ENCODE measurements at regions not wholly inside any gene's neighbourhood (a gene's known extent, or its start where the extent isn't known, plus 50 kb on each side); places are given as distances from the start of the nearest gene placed in this dataset.
"Not testable (repeated sequence)": the region's sequence is repeated elsewhere in the genome, so short reads cannot be mapped to it uniquely, and the experiment has no call there.

DNA sequence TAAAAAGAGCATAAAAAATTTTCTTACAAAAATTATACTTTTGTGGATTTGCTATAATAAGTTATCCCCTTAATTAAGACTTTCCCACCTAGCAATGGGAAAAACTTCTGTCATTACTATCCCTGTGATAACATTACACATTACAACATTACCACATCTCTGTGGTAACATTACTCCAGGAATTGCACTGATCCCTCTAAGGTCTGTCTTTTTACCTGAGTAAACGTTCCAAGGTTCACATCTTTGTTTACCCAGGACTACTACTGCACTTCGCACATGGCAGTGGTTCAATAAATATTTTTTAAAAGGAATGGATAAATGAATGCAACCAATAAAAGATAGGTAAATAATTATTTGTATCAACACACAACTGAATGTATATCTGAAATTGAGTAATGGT is 92.4 kb upstream of the NOX4 start:
- no peak overlapping the region for H3K4me3 ChIP-seq
- no peak for DNase-seq (ENCODE audit: extremely low spot score)
- WGBS = 77% methylated on average over 2 of the region's 2 CpGs
- no peaks in the 10 kb centered on the region for H3K27me3 ChIP-seq
- H3K4me1 ChIP-seq = no peaks in the 10 kb centered on the region
- TF ChIP-seq, protein P1, sequence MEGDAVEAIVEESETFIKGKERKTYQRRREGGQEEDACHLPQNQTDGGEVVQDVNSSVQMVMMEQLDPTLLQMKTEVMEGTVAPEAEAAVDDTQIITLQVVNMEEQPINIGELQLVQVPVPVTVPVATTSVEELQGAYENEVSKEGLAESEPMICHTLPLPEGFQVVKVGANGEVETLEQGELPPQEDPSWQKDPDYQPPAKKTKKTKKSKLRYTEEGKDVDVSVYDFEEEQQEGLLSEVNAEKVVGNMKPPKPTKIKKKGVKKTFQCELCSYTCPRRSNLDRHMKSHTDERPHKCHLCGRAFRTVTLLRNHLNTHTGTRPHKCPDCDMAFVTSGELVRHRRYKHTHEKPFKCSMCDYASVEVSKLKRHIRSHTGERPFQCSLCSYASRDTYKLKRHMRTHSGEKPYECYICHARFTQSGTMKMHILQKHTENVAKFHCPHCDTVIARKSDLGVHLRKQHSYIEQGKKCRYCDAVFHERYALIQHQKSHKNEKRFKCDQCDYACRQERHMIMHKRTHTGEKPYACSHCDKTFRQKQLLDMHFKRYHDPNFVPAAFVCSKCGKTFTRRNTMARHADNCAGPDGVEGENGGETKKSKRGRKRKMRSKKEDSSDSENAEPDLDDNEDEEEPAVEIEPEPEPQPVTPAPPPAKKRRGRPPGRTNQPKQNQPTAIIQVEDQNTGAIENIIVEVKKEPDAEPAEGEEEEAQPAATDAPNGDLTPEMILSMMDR (IDR thresholded peaks at IDR 0.05) = no peak
- no peak for TF ChIP-seq POLR2A (IDR thresholded peaks at IDR 0.05; ENCODE audit: low read depth)
- TF ChIP-seq POLR2AphosphoS5 (IDR thresholded peaks at IDR 0.05) = no peak
- no peak for TF ChIP-seq EP300 (IDR thresholded peaks at IDR 0.05)
- H3K9me3 ChIP-seq = no peaks in the 10 kb centered on the region
- no peaks in the 10 kb centered on the region for H3K36me3 ChIP-seq
- intact Hi-C loops (cut with DNase I) = no loop called here
- no peak overlapping the region for H3K27ac ChIP-seq (replicated peaks in 1 of 4)

DNA sequence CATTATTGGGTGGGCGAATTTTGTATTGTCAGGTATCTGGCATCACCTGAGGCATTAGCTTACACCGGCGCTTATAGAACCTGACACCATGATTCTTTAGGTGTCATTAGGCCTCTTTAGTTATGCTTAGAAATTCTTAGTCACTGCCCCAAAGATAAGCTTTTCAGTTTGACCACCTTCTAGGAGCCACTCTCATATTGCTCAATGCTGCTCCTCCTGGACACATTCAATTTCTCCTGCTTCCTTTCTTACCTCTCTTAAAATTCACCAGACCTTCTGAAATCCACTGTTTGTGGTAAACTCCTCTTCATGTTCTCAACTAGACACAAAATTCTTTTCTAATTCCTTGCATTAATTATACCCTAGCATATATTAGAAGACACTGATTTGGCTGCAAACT is 93.9 kb upstream of the NOX4 start:
- DNase-seq (ENCODE audit: extremely low spot score); H3K27ac ChIP-seq (replicated peaks in 1 of 4); H3K4me3 ChIP-seq; H3K9me3 ChIP-seq; H3K27me3 ChIP-seq; intact Hi-C loops (cut with DNase I); H3K36me3 ChIP-seq; H3K4me1 ChIP-seq: not testable (repeated sequence)
- 95% methylated on average over 3 of the region's 3 CpGs for WGBS

DNA sequence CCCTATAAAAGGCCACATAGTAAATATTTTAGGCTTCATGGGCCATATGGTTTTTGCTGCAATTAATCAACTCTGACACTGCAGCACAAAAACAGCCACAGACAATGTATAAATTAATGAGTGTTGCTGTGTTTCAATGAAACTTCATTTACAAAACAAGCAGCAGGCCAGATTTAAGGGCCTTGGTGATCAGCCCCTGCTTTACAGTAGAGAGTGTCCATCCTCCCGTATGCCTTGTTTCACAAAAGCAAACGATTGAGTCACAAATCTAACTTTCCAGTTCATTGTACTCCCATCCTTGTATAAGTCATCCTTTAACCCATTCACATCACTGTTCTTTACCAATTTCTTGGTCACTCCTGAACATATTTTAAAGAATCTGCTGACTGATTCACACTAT is 94.3 kb upstream of the NOX4 start:
- H3K36me3 ChIP-seq; H3K4me1 ChIP-seq; intact Hi-C loops (cut with DNase I); H3K27me3 ChIP-seq; H3K9me3 ChIP-seq; H3K4me3 ChIP-seq; DNase-seq (ENCODE audit: extremely low spot score); H3K27ac ChIP-seq (replicated peaks in 1 of 4): not testable (repeated sequence)
- 55% methylated on average over 2 of the region's 2 CpGs for WGBS

DNA sequence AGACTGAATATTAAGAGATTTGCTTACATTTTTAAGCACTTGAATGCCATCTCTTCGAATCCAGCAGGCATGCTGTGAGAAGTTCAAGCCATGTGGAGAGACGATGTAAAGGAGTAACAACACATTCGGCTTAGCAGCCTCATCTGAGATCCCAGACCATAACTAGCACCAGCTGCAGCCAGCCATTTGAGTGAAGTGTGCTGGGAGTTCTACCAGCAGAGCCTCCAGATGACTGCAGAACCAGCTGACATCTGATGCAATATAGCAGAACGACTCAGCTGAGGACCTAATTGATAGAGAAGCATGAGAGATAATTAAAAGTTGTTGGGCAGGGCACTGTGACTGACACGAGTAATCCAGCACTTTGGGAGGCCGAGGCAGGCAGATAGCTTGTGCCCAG is 98.2 kb upstream of the NOX4 start:
- intact Hi-C loops (cut with DNase I); H3K4me3 ChIP-seq; H3K27me3 ChIP-seq; H3K9me3 ChIP-seq; H3K27ac ChIP-seq (replicated peaks in 1 of 4); DNase-seq (ENCODE audit: extremely low spot score); H3K4me1 ChIP-seq; H3K36me3 ChIP-seq: not testable (repeated sequence)
- 94% methylated on average over 4 of the region's 6 CpGs for WGBS

DNA sequence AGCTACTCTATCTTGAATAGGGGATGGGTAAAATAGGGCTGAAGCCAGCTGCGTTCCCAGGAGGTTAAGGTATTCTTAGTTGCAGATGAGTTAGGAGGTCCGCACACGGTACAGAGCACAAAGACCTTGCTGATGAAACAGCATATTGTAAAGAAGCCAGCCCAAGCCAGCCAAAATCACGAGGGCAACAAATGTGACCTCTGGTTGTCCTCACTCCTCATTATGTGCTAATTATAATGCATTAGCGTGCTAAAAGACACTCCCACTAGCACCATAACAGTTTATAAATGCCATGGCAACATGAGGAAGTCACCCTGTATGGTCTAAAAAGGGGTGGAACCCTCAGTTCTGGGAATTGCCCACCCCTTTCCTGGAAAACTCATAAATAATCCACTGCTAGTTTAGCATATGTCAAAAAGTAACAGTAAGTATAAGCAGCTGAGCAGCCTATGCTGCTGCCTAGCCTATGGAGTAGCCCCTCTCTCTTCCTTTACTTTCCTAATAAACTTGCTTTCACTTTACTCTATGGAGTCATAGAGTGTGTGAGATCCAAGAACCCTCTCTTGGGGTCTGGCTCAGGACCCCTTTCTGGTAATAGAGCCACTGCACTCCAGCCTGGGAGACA is 98.9 kb upstream of the NOX4 start:
- intact Hi-C loops (cut with DNase I); H3K27me3 ChIP-seq; H3K27ac ChIP-seq (replicated peaks in 1 of 4); H3K4me3 ChIP-seq; H3K36me3 ChIP-seq; H3K4me1 ChIP-seq; DNase-seq (ENCODE audit: extremely low spot score); H3K9me3 ChIP-seq: not testable (repeated sequence)
- 68% methylated on average over 5 of the region's 5 CpGs for WGBS

DNA sequence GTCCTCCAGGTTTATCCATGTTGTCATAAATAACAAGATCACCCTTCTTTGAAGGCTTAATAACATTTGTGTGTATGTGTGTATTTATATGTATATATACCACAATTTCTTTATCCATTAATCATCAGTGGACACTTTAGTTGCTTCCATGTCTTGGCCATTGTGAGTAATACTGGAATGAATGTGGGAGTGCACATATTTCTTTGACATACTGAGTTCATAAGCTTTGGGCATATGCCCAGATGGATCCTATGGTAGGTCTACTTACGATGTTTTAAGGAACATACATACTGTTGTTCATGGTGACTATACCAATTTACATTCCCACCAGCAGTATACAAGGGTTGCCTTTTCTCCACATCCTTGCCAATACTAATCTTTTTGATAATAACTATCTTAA is 108.8 kb upstream of the TRIM77 start:
- intact Hi-C loops (cut with DNase I); H3K27me3 ChIP-seq; H3K4me1 ChIP-seq; H3K27ac ChIP-seq (replicated peaks in 1 of 4); H3K36me3 ChIP-seq; DNase-seq (ENCODE audit: extremely low spot score); H3K4me3 ChIP-seq: not testable (repeated sequence)
- WGBS = 64% methylated on average over 1 of the region's 1 CpG
- H3K9me3 ChIP-seq = peaks cover 0 to 10% (median 5%) of the 10 kb centered on the region in 4 donors

DNA sequence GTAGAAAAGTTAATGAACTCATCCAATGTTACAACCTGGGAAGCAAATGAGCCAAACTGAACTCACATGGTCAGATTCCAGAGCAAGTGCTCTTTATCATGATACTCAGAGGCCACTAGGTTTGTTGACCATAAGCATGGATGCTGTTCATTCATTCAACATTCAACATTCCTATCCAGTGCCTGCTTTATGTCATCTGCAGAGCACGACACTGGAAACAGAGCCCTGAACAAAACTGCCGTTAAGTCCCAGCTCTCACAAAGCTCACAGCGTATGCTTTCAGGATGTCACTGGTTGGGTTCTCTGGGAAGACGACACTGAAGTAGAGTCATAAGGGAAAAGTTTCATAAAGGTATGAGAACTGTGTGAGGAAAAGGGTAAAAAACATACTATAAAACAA is 105.8 kb upstream of the TRIM77 start:
- DNase-seq (ENCODE audit: extremely low spot score) = no peak
- 64% methylated on average over 4 of the region's 4 CpGs for WGBS
- no peaks in the 10 kb centered on the region for H3K36me3 ChIP-seq
- TF ChIP-seq, protein P1 (IDR thresholded peaks at IDR 0.05) = no peak
- no peak for TF ChIP-seq POLR2A (IDR thresholded peaks at IDR 0.05; ENCODE audit: low read depth)
- no peak for TF ChIP-seq POLR2AphosphoS5 (IDR thresholded peaks at IDR 0.05)
- no peak for TF ChIP-seq EP300 (IDR thresholded peaks at IDR 0.05)
- H3K27me3 ChIP-seq = no peaks in the 10 kb centered on the region
- no peak overlapping the region for H3K4me3 ChIP-seq
- no peaks in the 10 kb centered on the region for H3K4me1 ChIP-seq
- intact Hi-C loops (cut with DNase I) = no loop called here
- H3K27ac ChIP-seq (replicated peaks in 1 of 4) = no peak overlapping the region
- peaks cover 0 to 10% (median 5%) of the 10 kb centered on the region in 4 donors for H3K9me3 ChIP-seq

DNA sequence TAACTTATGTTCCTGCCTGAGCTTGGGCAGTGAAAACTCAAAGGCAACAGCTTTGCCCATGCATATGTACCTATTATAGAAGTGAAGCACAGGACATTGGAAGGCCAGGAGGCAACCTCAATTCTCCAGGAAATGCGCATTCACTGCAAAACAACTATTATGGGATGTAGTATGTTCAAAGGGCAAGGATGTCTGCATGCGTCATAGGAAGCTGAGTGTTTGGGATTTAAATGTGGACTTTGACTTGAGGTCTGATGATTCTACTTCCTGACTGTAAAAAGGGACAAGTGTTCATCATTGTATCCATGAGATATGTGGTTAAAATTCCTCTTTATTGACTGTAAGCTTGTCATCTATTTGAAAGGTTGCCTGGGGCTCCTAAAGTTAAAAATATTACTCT is 103.3 kb upstream of the TRIM77 start:
- 61% methylated on average over 2 of the region's 2 CpGs for WGBS
- H3K9me3 ChIP-seq; H3K27ac ChIP-seq (replicated peaks in 1 of 4); H3K36me3 ChIP-seq; intact Hi-C loops (cut with DNase I); H3K4me3 ChIP-seq; DNase-seq (ENCODE audit: extremely low spot score); H3K27me3 ChIP-seq; H3K4me1 ChIP-seq: not testable (repeated sequence)

DNA sequence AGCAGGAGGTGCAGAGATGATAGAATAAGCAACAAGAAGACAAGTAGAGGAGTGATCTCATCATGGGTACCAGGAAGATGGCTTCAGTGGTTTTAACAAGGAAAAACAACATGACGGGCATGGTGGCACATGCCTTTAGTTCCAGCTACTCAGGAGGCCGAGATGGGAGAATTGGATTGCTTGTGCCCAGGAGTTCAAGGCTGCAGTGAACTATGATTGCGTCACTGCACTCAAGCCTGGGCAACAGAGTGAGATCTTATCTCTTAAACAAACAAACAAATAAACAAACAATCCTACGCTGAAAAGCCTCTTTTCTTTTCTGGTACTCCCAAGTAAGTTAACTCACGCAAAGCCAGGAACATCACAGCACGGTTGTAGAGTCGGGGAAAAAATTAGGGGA is 102.6 kb upstream of the TRIM77 start:
- H3K36me3 ChIP-seq; H3K9me3 ChIP-seq; H3K4me3 ChIP-seq; intact Hi-C loops (cut with DNase I); H3K27ac ChIP-seq (replicated peaks in 1 of 4); DNase-seq (ENCODE audit: extremely low spot score); H3K4me1 ChIP-seq; H3K27me3 ChIP-seq: not testable (repeated sequence)
- 87% methylated on average over 7 of the region's 7 CpGs for WGBS

Data from esophagus muscularis mucosa (tissue), 4 donors.